B cell (primary cell): ENCODE measurements at regions not wholly inside any gene's neighbourhood (a gene's known extent, or its start where the extent isn't known, plus 50 kb on each side); places are given as distances from the start of the nearest gene placed in this dataset.

Experiments
- ATAC-seq: fragments of 200-7000 bp; cut with Tn5 transposase; one replicate; pipeline ENCODE4 v1.10.0; 2021; ENCODE audit warnings: low read depth, mild to moderate bottlenecking, moderate number of reproducible peaks, moderate library complexity
- CTCF ChIA-PET: fragments of 350-600 bp; sonication (Branson Sonifier 250); formaldehyde crosslinking; loops from one replicate; lab custom pipeline; 2021; ENCODE audit warnings: antibody characterized with exemption, inconsistent platforms; lab: Charles Lee
- POLR2A ChIA-PET: fragments of 350-600 bp; sonication (Branson Sonifier 250); formaldehyde crosslinking; loops from one replicate; lab custom pipeline; 2021; ENCODE audit warnings: antibody characterized with exemption; lab: Charles Lee
- DNase-seq: peaks from one replicate; pipeline ENCODE4 v3.0.0; 2013
- H2AFZ ChIP-seq: 2 replicates; pipeline ENCODE4 v1.6.1; 2012; ENCODE audit warnings: mild to moderate bottlenecking, low read depth, low read length; ENCODE audit not compliant: insufficient read depth, poor library complexity, severe bottlenecking
- H3K27ac ChIP-seq, 2 donors: 1 replicate in 1 of 2; 2 replicates in 1 of 2; pipeline ENCODE4 v1.5.1; 2012 to 2013; ENCODE audit warnings: low read length in 2 of 2, mild to moderate bottlenecking in 2 of 2, moderate library complexity in 1 of 2
- H3K27me3 ChIP-seq, 4 experiments: fragments of 200-600 bp in 1 of 4; sonication (generic) in 1 of 4; replicated peaks in 1 of 4; 1 replicate in 2 of 4; 2 replicates in 2 of 4; pipeline versions ENCODE4 v1.6.1 to v1.7.0; 2013 to 2016; ENCODE audit warnings: low read length in 3 of 4, mild to moderate bottlenecking in 2 of 4, mixed read lengths in 1 of 4, moderate library complexity in 1 of 4; ENCODE audit not compliant: insufficient read depth in 4 of 4, control insufficient read depth in 3 of 4; ENCODE audit errors: control extremely low read depth in 1 of 4
- H3K36me3 ChIP-seq, 2 experiments: replicated peaks in 1 of 2; 1 replicate in 1 of 2; 2 replicates in 1 of 2; pipeline versions ENCODE4 v1.6.1 to v1.7.1; 2013; ENCODE audit warnings: low read length in 1 of 2; ENCODE audit not compliant: insufficient read depth in 2 of 2, control insufficient read depth in 1 of 2; ENCODE audit errors: control extremely low read depth in 1 of 2, extremely low read depth in 1 of 2
- H3K4me1 ChIP-seq, 2 donors: fragments of 200-600 bp in 1 of 2; sonication (generic) in 1 of 2; 1 replicate in 1 of 2; 2 replicates in 1 of 2; pipeline versions ENCODE4 v1.5.1 to v1.6.1; 2013 to 2017; ENCODE audit warnings: low read length in 2 of 2; ENCODE audit not compliant: control insufficient read depth in 2 of 2, insufficient read depth in 2 of 2
- H3K4me2 ChIP-seq: replicated peaks from 2 replicates; pipeline ENCODE3; 2012; ENCODE audit warnings: mild to moderate bottlenecking, low read depth, low read length; ENCODE audit not compliant: poor library complexity, severe bottlenecking
- H3K4me3 ChIP-seq, 5 experiments: fragments of 200-600 bp in 1 of 5; sonication (generic) in 1 of 5; 1 replicate in 3 of 5; 2 replicates in 2 of 5; pipeline versions ENCODE4 v1.5.1 to v1.7.0; 2011 to 2016; ENCODE audit warnings: low read length in 4 of 5, mild to moderate bottlenecking in 4 of 5, low read depth in 2 of 5, control low read depth in 1 of 5, moderate library complexity in 1 of 5; ENCODE audit not compliant: insufficient read depth in 1 of 5; ENCODE audit errors: control extremely low read depth in 1 of 5, extremely low read depth in 1 of 5
- H3K79me2 ChIP-seq: fragments of 200-600 bp; sonication (generic); one replicate; pipeline ENCODE4 v1.6.0; 2016; ENCODE audit warnings: low read length; ENCODE audit not compliant: control insufficient read depth, insufficient read depth
- H3K9ac ChIP-seq: fragments of 200-600 bp; sonication (generic); 2 replicates; pipeline ENCODE4 v1.6.1; 2017; ENCODE audit warnings: mild to moderate bottlenecking, low read length, moderate library complexity
- H3K9me3 ChIP-seq, 3 donors: one replicate each; pipeline versions ENCODE4 v1.6.1 to v1.7.1; 2013; ENCODE audit warnings: low read length in 2 of 3; ENCODE audit not compliant: control insufficient read depth in 2 of 3, insufficient read depth in 1 of 3; ENCODE audit errors: control extremely low read depth in 1 of 3
- H4K20me1 ChIP-seq: 2 replicates; pipeline ENCODE4 v1.6.0; 2012; ENCODE audit warnings: mild to moderate bottlenecking, low read length; ENCODE audit not compliant: insufficient read depth, control insufficient read depth, poor library complexity, severe bottlenecking
- H3K27ac Mint-ChIP-seq: one replicate; pipeline ENCODE4 v1.8.0; 2021; ENCODE audit warnings: mixed read lengths
- H3K27me3 Mint-ChIP-seq: one replicate; pipeline ENCODE4 v1.8.0; 2021; ENCODE audit warnings: mixed read lengths
- H3K4me1 Mint-ChIP-seq: one replicate; pipeline ENCODE4 v1.8.0; 2021; ENCODE audit warnings: mixed read lengths
- H3K4me3 Mint-ChIP-seq: one replicate; pipeline ENCODE4 v1.8.0; 2021; ENCODE audit warnings: mixed read lengths
- H3K9me3 Mint-ChIP-seq: one replicate; pipeline ENCODE4 v1.8.0; 2022; ENCODE audit warnings: mixed read lengths; ENCODE audit not compliant: insufficient read depth
- CTCF ChIP-seq: fragments of 200-600 bp; IDR thresholded peaks from one replicate; pipeline ENCODE4 v1.8.0; 2022; ENCODE audit warnings: antibody characterized with exemption, mild to moderate bottlenecking
- EZH2 ChIP-seq: IDR thresholded peaks from 2 replicates; pipeline ENCODE4 v1.6.1; 2012; ENCODE audit warnings: borderline replicate concordance, low read depth, mild to moderate bottlenecking, moderate library complexity, low read length; ENCODE audit not compliant: insufficient read depth, poor library complexity, severe bottlenecking
- WGBS: methylation state at CpG from one replicate; pipeline ENCODE4 v1.1.5; 2013; ENCODE audit warnings: missing lambda C conversion rate; ENCODE audit not compliant: insufficient coverage; 5-methylcytosine and 5-hydroxymethylcytosine counted together
- intact Hi-C: fragments of 100-400 bp; cut with micrococcal nuclease; formaldehyde crosslinking; loops from one replicate; pipeline ENCODE4 v1.10.0; 2022

DNA sequence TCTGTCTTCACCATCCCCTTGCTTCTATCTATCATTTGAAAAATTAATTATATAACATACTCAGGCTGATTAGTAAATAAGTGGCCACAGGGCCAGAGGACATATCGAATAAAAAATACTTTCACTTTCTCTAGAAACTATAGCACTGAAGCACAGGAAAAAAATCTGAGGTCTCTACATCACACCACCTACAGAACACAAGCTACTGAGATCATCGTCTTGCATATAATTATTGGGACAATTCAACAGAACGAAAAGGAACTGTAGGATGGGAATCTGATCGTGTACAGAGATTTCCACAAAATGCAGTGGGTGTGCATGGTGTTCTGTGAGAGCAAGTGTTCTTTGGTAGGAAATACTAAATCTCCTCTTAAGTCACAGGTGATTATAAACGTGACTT lies 289.6 kb upstream of the ERCC4 start:
- Mint-ChIP-seq H3K27ac (no peak overlapping the region), H3K27me3 (no peaks in the 10 kb centered on the region), H3K4me1 (no peaks in the 10 kb centered on the region), H3K4me3 (no peak overlapping the region), H3K9me3 (no peaks in the 10 kb centered on the region)
- intact Hi-C loops, result no loop called here
- H3K9me3 ChIP-seq, result no peaks in the 10 kb centered on the region
- H4K20me1 ChIP-seq, result no peaks in the 10 kb centered on the region
- H3K4me2 ChIP-seq, result no peak overlapping the region
- H3K27me3 ChIP-seq, result no peaks in the 10 kb centered on the region
- H3K4me1 ChIP-seq, result no peaks in the 10 kb centered on the region
- TF ChIP-seq CTCF (no peak), EZH2 (no peak)
- POLR2A ChIA-PET, result no interaction called here
- no peak overlapping the region for H2AFZ ChIP-seq
- H3K9ac ChIP-seq, result no peak overlapping the region
- no CpG with 5 or more reads among the region's 5 CpGs for WGBS
- CTCF ChIA-PET, result no interaction called here
- H3K79me2 ChIP-seq, result no peaks in the 10 kb centered on the region
- H3K36me3 ChIP-seq, result no peaks in the 10 kb centered on the region
- DNase-seq (no peak), ATAC-seq (no peak)
- no peak overlapping the region for H3K27ac ChIP-seq
- H3K4me3 ChIP-seq, result no peak overlapping the region

GRCh38 chr16:13631213-13631767 lies 288.7 kb upstream of the ERCC4 start:
- ATAC-seq, result no peak
- H3K79me2 ChIP-seq, result no peaks in the 10 kb centered on the region

More at GRCh38 chr16:13631213-13631767, 288.7 kb upstream of the ERCC4 start:
- no peak overlapping the region for H2AFZ ChIP-seq
- H3K9me3 ChIP-seq, result no peaks in the 10 kb centered on the region
- H3K4me3 ChIP-seq, result no peak overlapping the region
- WGBS, result no CpG with 5 or more reads among the region's 2 CpGs
- no peaks in the 10 kb centered on the region for H3K27me3 ChIP-seq
- no peak overlapping the region for H3K27ac ChIP-seq
- ChIA-PET CTCF (no interaction called here), POLR2A (no interaction called here)
- no peak overlapping the region for H3K9ac ChIP-seq
- no peaks in the 10 kb centered on the region for H3K4me1 ChIP-seq
- no peak for DNase-seq
- no peaks in the 10 kb centered on the region for H4K20me1 ChIP-seq
- Mint-ChIP-seq H3K4me3 (no peak overlapping the region), H3K4me1 (no peaks in the 10 kb centered on the region), H3K27ac (no peak overlapping the region), H3K9me3 (peaks cover 4% of the 10 kb centered on the region), H3K27me3 (no peaks in the 10 kb centered on the region)
- TF ChIP-seq CTCF, result no peak
- H3K36me3 ChIP-seq, result no peaks in the 10 kb centered on the region
- no peak overlapping the region for H3K4me2 ChIP-seq
- intact Hi-C loops, result no loop called here
